HG02571 (cell line): ENCODE measurements at regions not wholly inside any gene's neighbourhood (a gene's known extent, or its start where the extent isn't known, plus 50 kb on each side); places are given as distances from the start of the nearest gene placed in this dataset.
"Not testable (repeated sequence)": the region's sequence is repeated elsewhere in the genome, so short reads cannot be mapped to it uniquely, and the experiment has no call there.

ENCODE experiments used
- ATAC-seq: cut with Tn5 transposase; IDR thresholded peaks from one replicate; pipeline ENCODE4 v1.9.1; 2021; ENCODE audit warnings: mild to moderate bottlenecking, moderate library complexity; ENCODE audit not compliant: unreplicated experiment

GRCh38 chr10:117458571-117458970 lies 83.3 kb upstream of the PDZD8 start:
- ATAC-seq: no peak

GRCh38 chr10:117457932-117458331 lies 82.7 kb upstream of the PDZD8 start:
- ATAC-seq: no peak

GRCh38 chr10:117457071-117457810 lies 82.0 kb upstream of the PDZD8 start:
- no peak for ATAC-seq

- ATAC-seq: no peak
Observed at GRCh38 chr10:117455346-117455745, 80.1 kb upstream of the PDZD8 start.

GRCh38 chr10:117454502-117454901 lies 79.3 kb upstream of the PDZD8 start:
- ATAC-seq: no peak

GRCh38 chr10:117453484-117453883 lies 78.2 kb upstream of the PDZD8 start:
- ATAC-seq: not testable (repeated sequence)

- no peak for ATAC-seq
Observed at GRCh38 chr10:117450940-117451339, 75.7 kb upstream of the PDZD8 start.

GRCh38 chr10:117449636-117450035 lies 74.4 kb upstream of the PDZD8 start:
- no peak for ATAC-seq

- no peak for ATAC-seq
Observed at GRCh38 chr10:117448802-117449201, 73.6 kb upstream of the PDZD8 start.

- ATAC-seq: no peak
Observed at GRCh38 chr10:117445992-117446391, 70.8 kb upstream of the PDZD8 start.

GRCh38 chr10:117444497-117445040 lies 69.3 kb upstream of the PDZD8 start:
- ATAC-seq: no peak

- ATAC-seq: no peak
Observed at GRCh38 chr10:117443686-117444041, 68.4 kb upstream of the PDZD8 start.

GRCh38 chr10:117442944-117443685 lies 67.9 kb upstream of the PDZD8 start:
- ATAC-seq: no peak

GRCh38 chr10:117442521-117442920 lies 67.3 kb upstream of the PDZD8 start:
- no peak for ATAC-seq

GRCh38 chr10:117441812-117442443 lies 66.7 kb upstream of the PDZD8 start:
- ATAC-seq: no peak

GRCh38 chr10:117441361-117441760 lies 66.1 kb upstream of the PDZD8 start:
- no peak for ATAC-seq

GRCh38 chr10:117439243-117439912 lies 64.1 kb upstream of the PDZD8 start:
- ATAC-seq: no peak

- no peak for ATAC-seq
Observed at GRCh38 chr10:117432866-117433265, 57.6 kb upstream of the PDZD8 start.

GRCh38 chr10:117431160-117431559 lies 55.9 kb upstream of the PDZD8 start:
- ATAC-seq: no peak

GRCh38 chr10:117430535-117430934 lies 55.3 kb upstream of the PDZD8 start:
- not testable (repeated sequence) for ATAC-seq

- no peak for ATAC-seq
Observed at GRCh38 chr10:117429643-117430265, 54.5 kb upstream of the PDZD8 start.
